Effector memory CD8-positive, alpha-beta T cell (primary cell): ENCODE measurements at regions not wholly inside any gene's neighbourhood (a gene's known extent, or its start where the extent isn't known, plus 50 kb on each side); places are given as distances from the start of the nearest gene placed in this dataset.

Experiments used
- ATAC-seq: fragments of 150-1000 bp; cut with Tn5 transposase; replicated peaks from 2 replicates; pipeline ENCODE4 v1.10.0; 2021; ENCODE audit warnings: mild to moderate bottlenecking, moderate library complexity
- DNase-seq, 3 experiments: peaks; one replicate each; pipeline ENCODE4 v3.0.0; 2021
- H3K27ac Mint-ChIP-seq, 2 donors: one replicate each; pipeline ENCODE4 v1.8.0; 2022; ENCODE audit warnings: mild to moderate bottlenecking in 2 of 2, mixed read lengths in 2 of 2, moderate library complexity in 2 of 2
- H3K27me3 Mint-ChIP-seq, 2 donors: one replicate each; pipeline ENCODE4 v1.8.0; 2022; ENCODE audit warnings: mixed read lengths in 2 of 2
- H3K36me3 Mint-ChIP-seq: one replicate; pipeline ENCODE4 v1.8.0; 2022; ENCODE audit warnings: mild to moderate bottlenecking, moderate library complexity, mixed read lengths; ENCODE audit not compliant: insufficient read depth
- H3K4me1 Mint-ChIP-seq, 2 donors: one replicate each; pipeline ENCODE4 v1.8.0; 2022; ENCODE audit warnings: low read depth in 2 of 2, mixed read lengths in 2 of 2
- H3K4me3 Mint-ChIP-seq, 2 donors: one replicate each; pipeline ENCODE4 v1.8.0; 2022; ENCODE audit warnings: mild to moderate bottlenecking in 2 of 2, mixed read lengths in 2 of 2, moderate library complexity in 2 of 2
- H3K9me3 Mint-ChIP-seq, 2 donors: one replicate each; pipeline ENCODE4 v1.8.0; 2022; ENCODE audit warnings: mixed read lengths in 2 of 2

GRCh38 chr2:145257931-145258330, 738.0 kb upstream of the ZEB2 start:
- ATAC-seq (no peak), DNase-seq (no peak)
- Mint-ChIP-seq H3K4me1 (peaks cover 6 to 13% of the 10 kb centered on the region in 2 donors), H3K4me3 (no peak overlapping the region), H3K27ac (no peak overlapping the region), H3K36me3 (no peaks in the 10 kb centered on the region), H3K9me3 (no peaks in the 10 kb centered on the region), H3K27me3 (peaks cover 0 to 21% of the 10 kb centered on the region in 2 donors)

GRCh38 chr2:145256551-145256950, 736.6 kb upstream of the ZEB2 start:
- Mint-ChIP-seq H3K27ac (no peak overlapping the region), H3K9me3 (no peaks in the 10 kb centered on the region), H3K4me1 (peaks cover 6 to 13% of the 10 kb centered on the region in 2 donors), H3K4me3 (no peak overlapping the region), H3K27me3 (peaks cover 0 to 21% of the 10 kb centered on the region in 2 donors), H3K36me3 (no peaks in the 10 kb centered on the region)
- DNase-seq (no peak), ATAC-seq (no peak)

- no peak for DNase-seq
- H3K27me3 Mint-ChIP-seq: peaks cover 0 to 14% of the 10 kb centered on the region in 2 donors
- peaks cover 4 to 6% of the 10 kb centered on the region in 2 donors for H3K4me1 Mint-ChIP-seq
- H3K27ac Mint-ChIP-seq: no peak overlapping the region
- no peaks in the 10 kb centered on the region for H3K9me3 Mint-ChIP-seq
- no peak for ATAC-seq
- H3K4me3 Mint-ChIP-seq: no peak overlapping the region
- no peaks in the 10 kb centered on the region for H3K36me3 Mint-ChIP-seq
Observed at GRCh38 chr2:145254291-145254690, 734.4 kb upstream of the ZEB2 start.

GRCh38 chr2:145253492-145253891, 733.6 kb upstream of the ZEB2 start:
- H3K27ac Mint-ChIP-seq: no peak overlapping the region
- no peak for DNase-seq
- H3K36me3 Mint-ChIP-seq: no peaks in the 10 kb centered on the region
- no peaks in the 10 kb centered on the region for H3K9me3 Mint-ChIP-seq
- ATAC-seq: no peak
- H3K4me3 Mint-ChIP-seq: no peak overlapping the region
- H3K27me3 Mint-ChIP-seq: peaks cover 0 to 14% of the 10 kb centered on the region in 2 donors
- H3K4me1 Mint-ChIP-seq: no peaks in the 10 kb centered on the region

GRCh38 chr2:145245268-145245870, 725.5 kb upstream of the ZEB2 start:
- H3K4me3 Mint-ChIP-seq: no peak overlapping the region
- H3K36me3 Mint-ChIP-seq: no peaks in the 10 kb centered on the region
- ATAC-seq (no peak), DNase-seq (no peak)
- no peaks in the 10 kb centered on the region for H3K4me1 Mint-ChIP-seq
- no peaks in the 10 kb centered on the region for H3K9me3 Mint-ChIP-seq
- no peak overlapping the region for H3K27ac Mint-ChIP-seq
- peaks cover 0 to 16% of the 10 kb centered on the region in 2 donors for H3K27me3 Mint-ChIP-seq

- Mint-ChIP-seq H3K36me3 (no peaks in the 10 kb centered on the region), H3K4me3 (no peak overlapping the region), H3K27me3 (peaks cover 0 to 6% of the 10 kb centered on the region in 2 donors), H3K4me1 (no peaks in the 10 kb centered on the region), H3K9me3 (no peaks in the 10 kb centered on the region), H3K27ac (no peak overlapping the region)
- DNase-seq (no peak), ATAC-seq (no peak)
Observed at GRCh38 chr2:145235312-145235711, 715.4 kb upstream of the ZEB2 start.

GRCh38 chr2:145230546-145230945, 710.6 kb upstream of the ZEB2 start:
- DNase-seq: no peak
- no peak for ATAC-seq
- Mint-ChIP-seq H3K27me3 (peaks cover 0 to 6% of the 10 kb centered on the region in 2 donors), H3K9me3 (no peaks in the 10 kb centered on the region), H3K4me1 (no peaks in the 10 kb centered on the region), H3K4me3 (no peak overlapping the region), H3K36me3 (no peaks in the 10 kb centered on the region), H3K27ac (no peak overlapping the region)

- no peak for DNase-seq
- H3K27me3 Mint-ChIP-seq: no peaks in the 10 kb centered on the region
- no peaks in the 10 kb centered on the region for H3K4me1 Mint-ChIP-seq
- no peak for ATAC-seq
- no peaks in the 10 kb centered on the region for H3K36me3 Mint-ChIP-seq
- no peak overlapping the region for H3K4me3 Mint-ChIP-seq
- no peaks in the 10 kb centered on the region for H3K9me3 Mint-ChIP-seq
- H3K27ac Mint-ChIP-seq: no peak overlapping the region
Observed at GRCh38 chr2:145228506-145228905, 708.6 kb upstream of the ZEB2 start.

GRCh38 chr2:145226901-145227300, 707.0 kb upstream of the ZEB2 start:
- no peak for DNase-seq
- Mint-ChIP-seq H3K4me1 (no peaks in the 10 kb centered on the region), H3K27me3 (no peaks in the 10 kb centered on the region), H3K9me3 (no peaks in the 10 kb centered on the region), H3K4me3 (no peak overlapping the region), H3K36me3 (no peaks in the 10 kb centered on the region), H3K27ac (no peak overlapping the region)
- ATAC-seq: no peak

GRCh38 chr2:145221516-145221915, 701.6 kb upstream of the ZEB2 start:
- Mint-ChIP-seq H3K4me3 (no peak overlapping the region), H3K36me3 (no peaks in the 10 kb centered on the region), H3K4me1 (no peaks in the 10 kb centered on the region), H3K27ac (no peak overlapping the region), H3K27me3 (peaks cover 6 to 9% of the 10 kb centered on the region in 2 donors), H3K9me3 (no peaks in the 10 kb centered on the region)
- DNase-seq (no peak), ATAC-seq (no peak)

GRCh38 chr2:145221032-145221431, 701.1 kb upstream of the ZEB2 start:
- H3K4me3 Mint-ChIP-seq: no peak overlapping the region
- no peaks in the 10 kb centered on the region for H3K4me1 Mint-ChIP-seq
- H3K36me3 Mint-ChIP-seq: no peaks in the 10 kb centered on the region
- H3K27me3 Mint-ChIP-seq: peaks cover 6 to 14% of the 10 kb centered on the region in 2 donors
- H3K9me3 Mint-ChIP-seq: no peaks in the 10 kb centered on the region
- H3K27ac Mint-ChIP-seq: no peak overlapping the region
- DNase-seq (no peak), ATAC-seq (no peak)

- DNase-seq: no peak
- H3K36me3 Mint-ChIP-seq: no peaks in the 10 kb centered on the region
- H3K4me1 Mint-ChIP-seq: no peaks in the 10 kb centered on the region
- no peak overlapping the region for H3K4me3 Mint-ChIP-seq
- H3K9me3 Mint-ChIP-seq: no peaks in the 10 kb centered on the region
- no peak overlapping the region for H3K27ac Mint-ChIP-seq
- H3K27me3 Mint-ChIP-seq: peaks cover 6 to 19% of the 10 kb centered on the region in 2 donors
- no peak for ATAC-seq
Observed at GRCh38 chr2:145220496-145220895, 700.6 kb upstream of the ZEB2 start.

GRCh38 chr2:145207884-145208283, 688.0 kb upstream of the ZEB2 start:
- no peak for ATAC-seq
- H3K9me3 Mint-ChIP-seq: peaks cover 0 to 4% of the 10 kb centered on the region in 2 donors
- no peak overlapping the region for H3K4me3 Mint-ChIP-seq

GRCh38 chr2:145206496-145207281, 686.8 kb upstream of the ZEB2 start:
- ATAC-seq (no peak), DNase-seq (no peak)
- no peaks in the 10 kb centered on the region for H3K4me1 Mint-ChIP-seq
- peaks cover 0 to 4% of the 10 kb centered on the region in 2 donors for H3K9me3 Mint-ChIP-seq
- H3K27ac Mint-ChIP-seq: no peak overlapping the region
- H3K36me3 Mint-ChIP-seq: no peaks in the 10 kb centered on the region
- H3K27me3 Mint-ChIP-seq: peaks cover 0 to 5% of the 10 kb centered on the region in 2 donors
- no peak overlapping the region for H3K4me3 Mint-ChIP-seq

More at GRCh38 chr2:145207884-145208283, 688.0 kb upstream of the ZEB2 start:
- Mint-ChIP-seq H3K4me1 (no peaks in the 10 kb centered on the region), H3K27me3 (peaks cover 0 to 5% of the 10 kb centered on the region in 2 donors), H3K27ac (no peak overlapping the region), H3K36me3 (no peaks in the 10 kb centered on the region)
- no peak for DNase-seq
